ENCODE measurements at regions not wholly inside any gene's neighbourhood (a gene's known extent, or its start where the extent isn't known, plus 50 kb on each side); places are given as distances from the start of the nearest gene placed in this dataset.

DNA sequence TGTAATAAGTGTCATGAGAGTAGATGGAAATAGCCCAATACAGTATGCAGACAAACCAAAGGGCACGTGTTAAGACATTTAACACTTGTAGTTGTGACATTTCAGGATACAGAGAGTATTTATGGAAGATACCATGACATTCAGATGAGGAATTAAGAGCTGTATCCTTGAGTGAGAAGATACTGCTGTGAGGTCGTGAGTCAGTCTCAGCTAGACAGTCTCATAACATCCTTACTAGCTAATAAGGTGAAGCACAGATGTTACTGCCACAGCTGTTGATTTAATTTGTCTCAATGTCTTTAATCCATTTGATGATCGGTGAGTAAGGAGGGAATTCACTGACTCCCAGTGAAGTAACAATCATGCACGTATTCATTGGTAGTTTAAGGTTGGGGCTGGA, 288.0 kb upstream of the AKR1E2 start:
- Histone ChIP-seq H3K27me3 (ENCODE audit: control insufficient read depth, insufficient read depth, low read length) (no peaks in the 10 kb centered on the region), H3K36me3 (ENCODE audit: control insufficient read depth, insufficient read depth, low read length) (no peaks in the 10 kb centered on the region), H3K4me3 (ENCODE audit: low read depth, low read length) (no peak overlapping the region)
- POLR2A ChIA-PET: no interaction called here
- DNase-seq (ENCODE audit: low read depth): no peak
- TF ChIP-seq, protein P1, sequence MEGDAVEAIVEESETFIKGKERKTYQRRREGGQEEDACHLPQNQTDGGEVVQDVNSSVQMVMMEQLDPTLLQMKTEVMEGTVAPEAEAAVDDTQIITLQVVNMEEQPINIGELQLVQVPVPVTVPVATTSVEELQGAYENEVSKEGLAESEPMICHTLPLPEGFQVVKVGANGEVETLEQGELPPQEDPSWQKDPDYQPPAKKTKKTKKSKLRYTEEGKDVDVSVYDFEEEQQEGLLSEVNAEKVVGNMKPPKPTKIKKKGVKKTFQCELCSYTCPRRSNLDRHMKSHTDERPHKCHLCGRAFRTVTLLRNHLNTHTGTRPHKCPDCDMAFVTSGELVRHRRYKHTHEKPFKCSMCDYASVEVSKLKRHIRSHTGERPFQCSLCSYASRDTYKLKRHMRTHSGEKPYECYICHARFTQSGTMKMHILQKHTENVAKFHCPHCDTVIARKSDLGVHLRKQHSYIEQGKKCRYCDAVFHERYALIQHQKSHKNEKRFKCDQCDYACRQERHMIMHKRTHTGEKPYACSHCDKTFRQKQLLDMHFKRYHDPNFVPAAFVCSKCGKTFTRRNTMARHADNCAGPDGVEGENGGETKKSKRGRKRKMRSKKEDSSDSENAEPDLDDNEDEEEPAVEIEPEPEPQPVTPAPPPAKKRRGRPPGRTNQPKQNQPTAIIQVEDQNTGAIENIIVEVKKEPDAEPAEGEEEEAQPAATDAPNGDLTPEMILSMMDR (IDR thresholded peaks at IDR 0.05; ENCODE audit: insufficient read depth, low read depth, low read length): no peak
- CTCF ChIA-PET: no interaction called here

DNA sequence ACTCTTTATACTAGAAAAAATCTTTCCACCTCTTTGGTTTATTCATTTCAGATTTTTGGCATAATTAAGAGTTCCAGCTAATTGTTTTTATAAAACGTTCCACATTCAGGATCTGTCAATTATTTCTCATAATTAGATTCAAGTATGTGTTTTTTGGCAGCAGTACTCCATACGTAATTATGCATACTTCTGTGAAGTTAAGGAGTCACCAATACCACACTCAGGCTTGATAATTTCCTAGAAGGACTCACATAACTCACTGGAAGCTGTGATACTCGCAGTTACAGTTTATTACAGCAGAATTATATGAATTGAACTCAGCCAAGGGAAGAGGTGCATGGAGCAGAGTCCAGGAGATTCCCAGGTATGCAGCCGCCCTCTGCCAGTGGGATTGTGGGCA, 290.5 kb upstream of the AKR1E2 start:
- POLR2A ChIA-PET: no interaction called here
- no peak for DNase-seq (ENCODE audit: low read depth)
- CTCF ChIA-PET: interaction anchor here (1.0 kb wide), 1 partner anchor 18 kb away, joined by 3 read pairs; no protein-coding TSS in a partner anchor
- Histone ChIP-seq H3K4me3 (ENCODE audit: low read depth, low read length) (no peak overlapping the region), H3K27me3 (ENCODE audit: control insufficient read depth, insufficient read depth, low read length) (no peaks in the 10 kb centered on the region), H3K36me3 (ENCODE audit: control insufficient read depth, insufficient read depth, low read length) (no peaks in the 10 kb centered on the region)
- TF ChIP-seq, protein P1 (IDR thresholded peaks at IDR 0.05; ENCODE audit: insufficient read depth, low read depth, low read length): no peak

DNA sequence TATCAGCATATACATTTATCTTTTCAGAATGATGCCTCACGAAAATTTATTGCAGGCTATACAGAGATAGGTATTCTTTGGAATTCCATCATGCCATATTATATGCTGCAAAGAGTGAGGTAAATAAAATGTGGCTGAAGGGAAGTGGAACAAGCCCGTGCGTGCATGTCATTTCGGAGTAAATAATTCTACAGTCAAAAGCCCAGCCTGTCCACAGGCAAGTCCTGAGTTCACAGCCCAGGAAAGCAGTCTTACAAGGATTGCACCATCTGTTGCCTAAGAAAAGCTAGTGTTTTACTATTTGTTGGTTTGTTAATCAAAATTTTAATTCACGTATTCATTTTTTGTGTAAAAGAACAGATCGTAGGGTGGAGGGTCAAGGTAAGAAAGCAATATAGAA, 292.4 kb upstream of the AKR1E2 start:
- no peaks in the 10 kb centered on the region for H3K27me3 ChIP-seq (ENCODE audit: control insufficient read depth, insufficient read depth, low read length)
- CTCF ChIA-PET: no interaction called here
- POLR2A ChIA-PET: no interaction called here
- TF ChIP-seq, protein P1 (IDR thresholded peaks at IDR 0.05; ENCODE audit: insufficient read depth, low read depth, low read length): no peak
- no peaks in the 10 kb centered on the region for H3K36me3 ChIP-seq (ENCODE audit: control insufficient read depth, insufficient read depth, low read length)
- H3K4me3 ChIP-seq (ENCODE audit: low read depth, low read length): no peak overlapping the region
- DNase-seq (ENCODE audit: low read depth): no peak

DNA sequence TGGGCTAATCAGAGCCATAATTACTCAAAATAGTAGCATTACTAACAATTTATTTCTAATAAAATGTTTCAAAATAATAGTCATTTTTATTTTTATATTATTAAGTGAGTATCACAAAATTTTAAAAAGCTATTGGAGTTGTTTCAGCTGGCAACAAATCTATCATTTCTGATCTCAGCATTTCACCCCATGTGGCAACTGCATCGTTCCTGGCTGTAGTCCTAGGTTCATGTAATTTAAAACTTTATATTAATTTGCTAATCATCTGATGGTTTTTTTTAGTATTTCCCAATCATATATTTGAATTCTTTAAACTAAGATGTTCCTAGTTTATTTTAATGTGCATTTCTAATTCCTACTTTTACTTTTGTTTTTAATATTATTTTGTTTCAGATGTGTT, 293.0 kb upstream of the AKR1E2 start:
- POLR2A ChIA-PET: no interaction called here
- DNase-seq (ENCODE audit: low read depth): no peak
- CTCF ChIA-PET: no interaction called here
- H3K4me3 ChIP-seq (ENCODE audit: low read depth, low read length): no peak overlapping the region
- TF ChIP-seq, protein P1 (IDR thresholded peaks at IDR 0.05; ENCODE audit: insufficient read depth, low read depth, low read length): no peak
- H3K27me3 ChIP-seq (ENCODE audit: control insufficient read depth, insufficient read depth, low read length): no peaks in the 10 kb centered on the region
- H3K36me3 ChIP-seq (ENCODE audit: control insufficient read depth, insufficient read depth, low read length): no peaks in the 10 kb centered on the region

DNA sequence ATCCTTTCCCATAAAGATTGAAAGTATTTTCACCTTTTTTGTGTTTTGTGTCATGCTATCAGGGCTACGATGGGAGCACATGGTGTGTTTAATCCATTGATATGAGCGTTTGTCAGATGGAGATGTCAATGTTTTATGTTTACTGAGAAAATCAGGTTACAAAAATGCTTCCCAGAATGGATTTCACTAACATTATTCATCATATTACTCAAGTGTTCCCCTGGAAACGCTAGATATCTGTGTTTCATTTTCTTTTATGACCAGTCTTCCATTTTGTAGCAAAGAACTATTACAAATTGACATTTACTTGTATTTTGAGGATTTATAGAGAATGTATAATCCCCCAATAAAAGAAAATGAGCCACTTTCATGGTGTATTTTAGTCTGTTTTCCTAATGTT, 293.5 kb upstream of the AKR1E2 start:
- TF ChIP-seq, protein P1 (IDR thresholded peaks at IDR 0.05; ENCODE audit: insufficient read depth, low read depth, low read length): no peak
- Histone ChIP-seq H3K27me3 (ENCODE audit: control insufficient read depth, insufficient read depth, low read length) (no peaks in the 10 kb centered on the region), H3K4me3 (ENCODE audit: low read depth, low read length) (no peak overlapping the region), H3K36me3 (ENCODE audit: control insufficient read depth, insufficient read depth, low read length) (no peaks in the 10 kb centered on the region)
- POLR2A ChIA-PET: no interaction called here
- CTCF ChIA-PET: interaction anchor here (0.8 kb wide), 1 partner anchor 124 kb away, joined by 4 read pairs; no protein-coding TSS in a partner anchor
- DNase-seq (ENCODE audit: low read depth): peak; percentile 84
